ENCODE measurements at regions not wholly inside any gene's neighbourhood (a gene's known extent, or its start where the extent isn't known, plus 50 kb on each side); places are given as distances from the start of the nearest gene placed in this dataset.
A peak's percentile ranks its signal among the peaks of the same experiment; 100 is the strongest.

- no peak overlapping the region for H3K4me3 ChIP-seq
- H3K79me2 ChIP-seq (ENCODE audit: control insufficient read depth, insufficient read depth, low read length): no peaks in the 10 kb centered on the region
- no peak overlapping the region for H2AFZ ChIP-seq (ENCODE audit: control insufficient read depth, low read depth, low read length)
- no peak overlapping the region for H3K4me2 ChIP-seq (ENCODE audit: control insufficient read depth, insufficient read depth)
- no peak for DNase-seq (ENCODE audit: low read depth, low spot score)
- H3K9ac ChIP-seq (ENCODE audit: control insufficient read depth, insufficient read depth, low read length): no peak overlapping the region
- ChIA-PET POLR2A (no interaction called here), RAD21 (ENCODE audit: unreplicated experiment) (no interaction called here), SMC1A (ENCODE audit: uncharacterized antibody, unreplicated experiment) (interaction anchor here (0.6 kb wide), 1 partner anchor 32 kb away, joined by 3 read pairs; no protein-coding TSS in a partner anchor), CTCF (no interaction called here)
- no peak for ATAC-seq
- FAIRE-seq: no peak
- H3K9me3 ChIP-seq (replicated peaks; ENCODE audit: control insufficient read depth, insufficient read depth, low read length): no peaks in the 10 kb centered on the region
- WGBS (ENCODE audit: insufficient coverage, insufficient replicate concordance, low lambda C conversion rate, missing lambda C conversion rate): 16% methylated on average over 4 of the region's 4 CpGs
- in situ Hi-C loops (cut with MboI): no loop called here
- intact Hi-C loops (cut with micrococcal nuclease; ENCODE audit: unreplicated experiment): no loop called here
- no peaks in the 10 kb centered on the region for H4K20me1 ChIP-seq (ENCODE audit: control insufficient read depth, insufficient read depth)
- no peak for TF ChIP-seq SRF (IDR thresholded peaks at IDR 0.05; ENCODE audit: low read depth in 2 of 2, low read length in 2 of 2)
- H3K36me3 ChIP-seq (ENCODE audit: control insufficient read depth in 2 of 2, insufficient read depth in 2 of 2, low read length in 1 of 2): no peaks in the 10 kb centered on the region
- no peaks in the 10 kb centered on the region for H3K4me1 ChIP-seq (ENCODE audit: control insufficient read depth, insufficient read depth, low read length)
- H3K27me3 ChIP-seq (replicated peaks in 1 of 2; ENCODE audit: control insufficient read depth in 2 of 2, insufficient read depth in 2 of 2, low read length in 1 of 2): no peaks in the 10 kb centered on the region
- BruUV-seq (replicated peaks): no TSS peak
- H3K27ac ChIP-seq (ENCODE audit: control insufficient read depth, insufficient read depth): no peak overlapping the region
These were observed 679.9 kb downstream of the ISL1 start for GRCh38 chr5:52063186-52063585.

- in situ Hi-C loops (cut with MboI): no loop called here
- TF ChIP-seq PAX5 (IDR thresholded peaks at IDR 0.05; ENCODE audit: borderline replicate concordance, low read depth, low read length) (peak; percentile 18; the same call in 1 of the 2 replicates), CREM (IDR thresholded peaks at IDR 0.05; ENCODE audit: low read depth) (no peak)
- no peaks in the 10 kb centered on the region for H3K9me3 ChIP-seq (replicated peaks; ENCODE audit: control insufficient read depth, insufficient read depth, low read length)
- ChIA-PET SMC1A (ENCODE audit: uncharacterized antibody, unreplicated experiment) (no interaction called here), RAD21 (ENCODE audit: unreplicated experiment) (no interaction called here), CTCF (no interaction called here), POLR2A (no interaction called here)
- no peak for FAIRE-seq
- WGBS (ENCODE audit: insufficient coverage, insufficient replicate concordance, low lambda C conversion rate, missing lambda C conversion rate): 0% methylated on average over 2 of the region's 2 CpGs
- H2AFZ ChIP-seq (ENCODE audit: control insufficient read depth, low read depth, low read length): no peak overlapping the region
- no peaks in the 10 kb centered on the region for H3K4me1 ChIP-seq (ENCODE audit: control insufficient read depth, insufficient read depth, low read length)
- DNase-seq (ENCODE audit: low read depth, low spot score): no peak
- intact Hi-C loops (cut with micrococcal nuclease; ENCODE audit: unreplicated experiment): no loop called here
- H3K27ac ChIP-seq (ENCODE audit: control insufficient read depth, insufficient read depth): no peak overlapping the region
- H3K79me2 ChIP-seq (ENCODE audit: control insufficient read depth, insufficient read depth, low read length): no peaks in the 10 kb centered on the region
- BruUV-seq (replicated peaks): no TSS peak
- H3K4me3 ChIP-seq: no peak overlapping the region
- H3K27me3 ChIP-seq (replicated peaks in 1 of 2; ENCODE audit: control insufficient read depth in 2 of 2, insufficient read depth in 2 of 2, low read length in 1 of 2): no peaks in the 10 kb centered on the region
- no peak overlapping the region for H3K9ac ChIP-seq (ENCODE audit: control insufficient read depth, insufficient read depth, low read length)
- ATAC-seq: no peak; the same call in 2 of the 3 replicates
- no peak overlapping the region for H3K4me2 ChIP-seq (ENCODE audit: control insufficient read depth, insufficient read depth)
- no peaks in the 10 kb centered on the region for H3K36me3 ChIP-seq (ENCODE audit: control insufficient read depth in 2 of 2, insufficient read depth in 2 of 2, low read length in 1 of 2)
- no peaks in the 10 kb centered on the region for H4K20me1 ChIP-seq (ENCODE audit: control insufficient read depth, insufficient read depth)
These were observed 681.9 kb downstream of the ISL1 start for GRCh38 chr5:52065182-52065581.

Measured in GM12878 (cell line).